K562 (cell line): ENCODE measurements at regions not wholly inside any gene's neighbourhood (a gene's known extent, or its start where the extent isn't known, plus 50 kb on each side); places are given as distances from the start of the nearest gene placed in this dataset.

Experiments used
- ARID3B ChIP-seq: fragments of 250-450 bp; sonication (Bioruptor Pico); IDR thresholded peaks from 2 replicates; pipeline ENCODE4 v1.4.0; 2020; ENCODE audit warnings: borderline replicate concordance
- ATF1 ChIP-seq, 2 experiments: fragments of 450-650 bp in 1 of 2; IDR thresholded peaks; 2 replicates each; pipeline ENCODE4 v1.6.1; 2016; ENCODE audit warnings: missing compliant biosample characterization in 1 of 2, missing genetic modification characterization in 1 of 2
- BCL6 ChIP-seq: fragments of 250-450 bp; sonication (Bioruptor Pico); IDR thresholded peaks from 2 replicates; pipeline ENCODE4 v1.4.0; 2020
- CAMTA2 ChIP-seq: fragments of 250-450 bp; sonication (Bioruptor Pico); conservative IDR thresholded peaks from 2 replicates; pipeline ENCODE4 v1.5.1; 2022
- CBX1 ChIP-seq: sonication (generic); IDR thresholded peaks from 2 replicates; pipeline ENCODE4 v1.6.1; 2016; ENCODE audit warnings: antibody characterized with exemption, low read depth, mild to moderate bottlenecking
- CTBP1 ChIP-seq: fragments of 450-650 bp; IDR thresholded peaks from 2 replicates; pipeline ENCODE4 v1.6.1; 2016; ENCODE audit warnings: borderline replicate concordance
- DDX20 ChIP-seq: fragments of 450-650 bp; IDR thresholded peaks from 2 replicates; pipeline ENCODE4 v1.6.1; 2016; ENCODE audit warnings: missing genetic modification characterization, low read depth, mild to moderate bottlenecking, missing compliant biosample characterization, moderate library complexity
- DMBX1 ChIP-seq: fragments of 250-450 bp; sonication (Bioruptor Pico); IDR thresholded peaks from 2 replicates; pipeline ENCODE4 v1.8.0; 2022; ENCODE audit warnings: inconsistent platforms, mild to moderate bottlenecking, moderate library complexity, borderline replicate concordance
- ELF4 ChIP-seq: fragments of 450-650 bp; formaldehyde crosslinking; IDR thresholded peaks from 2 replicates; pipeline ENCODE4 v1.4.0; 2022; ENCODE audit warnings: missing genetic modification characterization
- ETV1 ChIP-seq: fragments of 450-650 bp; conservative IDR thresholded peaks from 2 replicates; pipeline ENCODE4 v1.6.1; 2016; ENCODE audit warnings: missing genetic modification characterization, control low read depth, low read depth, missing compliant biosample characterization
- GABPB2 ChIP-seq: fragments of 250-450 bp; sonication (Bioruptor Pico); conservative IDR thresholded peaks from 2 replicates; pipeline ENCODE4 v1.5.1; 2021; ENCODE audit warnings: mild to moderate bottlenecking
- GTF2E2 ChIP-seq: fragments of 200-800 bp; sonication (Bioruptor generic); IDR thresholded peaks from 2 replicates; pipeline ENCODE4 v1.6.1; 2016; ENCODE audit warnings: missing genetic modification characterization, missing compliant biosample characterization
- KLF10 ChIP-seq: fragments of 250-450 bp; sonication (Bioruptor Pico); IDR thresholded peaks from 2 replicates; pipeline ENCODE4 v1.6.1; 2021; ENCODE audit warnings: matching md5 sums
- KLF16 ChIP-seq: IDR thresholded peaks from 2 replicates; pipeline ENCODE4 v1.6.1; 2016; ENCODE audit warnings: antibody characterized with exemption
- MYC ChIP-seq, 2 experiments: fragments of 250-450 bp in 1 of 2; sonication (Bioruptor Pico) in 1 of 2; IDR thresholded peaks; 2 replicates each; pipeline versions ENCODE4 v1.5.1 to v1.6.1; 2012 to 2021; ENCODE audit warnings: low read depth in 2 of 2, borderline replicate concordance in 1 of 2, improper control_type of control experiment in 1 of 2, low read length in 1 of 2, mild to moderate bottlenecking in 1 of 2, moderate library complexity in 1 of 2
- PURB ChIP-seq: sonication (generic); formaldehyde crosslinking; IDR thresholded peaks from 2 replicates; pipeline ENCODE4 v1.9.0; 2021; ENCODE audit warnings: low read depth, mild to moderate bottlenecking, missing genetic modification reagents
- SNAPC5 ChIP-seq: fragments of 250-450 bp; sonication (Bioruptor Pico); IDR thresholded peaks from 2 replicates; pipeline ENCODE4 v1.8.0; 2021; ENCODE audit warnings: moderate library complexity, mild to moderate bottlenecking, inconsistent platforms
- TRIM24 ChIP-seq, 2 experiments: fragments of 450-650 bp; IDR thresholded peaks; 2 replicates each; pipeline ENCODE4 v1.6.1; 2016
- ZFP30 ChIP-seq: fragments of 250-450 bp; sonication (Bioruptor Pico); IDR thresholded peaks from 2 replicates; pipeline ENCODE4 v1.8.0; 2022; ENCODE audit warnings: moderate library complexity, mild to moderate bottlenecking, inconsistent platforms, borderline replicate concordance
- TF ChIP-seq, protein P1 (sequence below): fragments of 250-450 bp; sonication (Bioruptor Pico); IDR thresholded peaks from 2 replicates; pipeline ENCODE4 v1.8.0; 2021; ENCODE audit warnings: moderate library complexity, mild to moderate bottlenecking, inconsistent platforms
- TF ChIP-seq, protein P2 (sequence below): fragments of 450-650 bp; conservative IDR thresholded peaks from 2 replicates; pipeline ENCODE4 v1.6.1; 2016; ENCODE audit warnings: missing genetic modification characterization, low read depth, mild to moderate bottlenecking, missing compliant biosample characterization, moderate library complexity

GRCh38 chr4:78693777-78694456 lies 82.2 kb upstream of the BMP2K start (continued):
- TF ChIP-seq, protein P1, sequence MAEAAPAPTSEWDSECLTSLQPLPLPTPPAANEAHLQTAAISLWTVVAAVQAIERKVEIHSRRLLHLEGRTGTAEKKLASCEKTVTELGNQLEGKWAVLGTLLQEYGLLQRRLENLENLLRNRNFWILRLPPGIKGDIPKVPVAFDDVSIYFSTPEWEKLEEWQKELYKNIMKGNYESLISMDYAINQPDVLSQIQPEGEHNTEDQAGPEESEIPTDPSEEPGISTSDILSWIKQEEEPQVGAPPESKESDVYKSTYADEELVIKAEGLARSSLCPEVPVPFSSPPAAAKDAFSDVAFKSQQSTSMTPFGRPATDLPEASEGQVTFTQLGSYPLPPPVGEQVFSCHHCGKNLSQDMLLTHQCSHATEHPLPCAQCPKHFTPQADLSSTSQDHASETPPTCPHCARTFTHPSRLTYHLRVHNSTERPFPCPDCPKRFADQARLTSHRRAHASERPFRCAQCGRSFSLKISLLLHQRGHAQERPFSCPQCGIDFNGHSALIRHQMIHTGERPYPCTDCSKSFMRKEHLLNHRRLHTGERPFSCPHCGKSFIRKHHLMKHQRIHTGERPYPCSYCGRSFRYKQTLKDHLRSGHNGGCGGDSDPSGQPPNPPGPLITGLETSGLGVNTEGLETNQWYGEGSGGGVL (CRISPR knock-in tag) = peak; percentile 89
- TF ChIP-seq CTBP1 (no peak), ARID3B (CRISPR knock-in tag) (peak; percentile 97; the same call in 1 of the 2 replicates), GABPB2 (CRISPR knock-in tag) (peak; percentile 91), DDX20 (tag) (peak; percentile 97), BCL6 (CRISPR knock-in tag) (peak; percentile 97), KLF16 (peak; percentile 77), TRIM24 (IDR thresholded peaks at IDR 0.05) (peak; percentile 29 to 65; a peak in 3 of 4 replicates), ELF4 (CRISPR knock-in tag) (peak; percentile 83; the same call in 1 of the 2 replicates), ZFP30 (CRISPR knock-in tag) (peak; percentile 55; the same call in 1 of the 2 replicates), ATF1 (CRISPR knock-in tag; IDR thresholded peaks at IDR 0.05) (no peak), ATF1 (tag; IDR thresholded peaks at IDR 0.05) (peak; percentile 37; the same call in 1 of the 2 replicates), SNAPC5 (CRISPR knock-in tag) (peak; percentile 73; the same call in 1 of the 2 replicates), CAMTA2 (peak; percentile 91), MYC (IDR thresholded peaks at IDR 0.05; ENCODE audit: low read depth, low read length) (no peak; the same call in 1 of the 2 replicates), MYC (CRISPR knock-in tag; IDR thresholded peaks at IDR 0.05; ENCODE audit: borderline replicate concordance, low read depth) (peak; percentile 99), ETV1 (tag) (peak; percentile 35; the same call in 1 of the 2 replicates), KLF10 (CRISPR knock-in tag) (peak; percentile 83; the same call in 1 of the 2 replicates), PURB (CRISPR knock-in tag) (no peak), DMBX1 (CRISPR knock-in tag) (peak; percentile 99), CBX1 (no peak), GTF2E2 (0 out of 2 replicates have a peak, but pooled peaks have one; percentile 83)
- TF ChIP-seq, protein P2, sequence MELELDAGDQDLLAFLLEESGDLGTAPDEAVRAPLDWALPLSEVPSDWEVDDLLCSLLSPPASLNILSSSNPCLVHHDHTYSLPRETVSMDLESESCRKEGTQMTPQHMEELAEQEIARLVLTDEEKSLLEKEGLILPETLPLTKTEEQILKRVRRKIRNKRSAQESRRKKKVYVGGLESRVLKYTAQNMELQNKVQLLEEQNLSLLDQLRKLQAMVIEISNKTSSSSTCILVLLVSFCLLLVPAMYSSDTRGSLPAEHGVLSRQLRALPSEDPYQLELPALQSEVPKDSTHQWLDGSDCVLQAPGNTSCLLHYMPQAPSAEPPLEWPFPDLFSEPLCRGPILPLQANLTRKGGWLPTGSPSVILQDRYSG (tag) = peak; percentile 97
